MM.1S (cell line): ENCODE measurements at regions not wholly inside any gene's neighbourhood (a gene's known extent, or its start where the extent isn't known, plus 50 kb on each side); places are given as distances from the start of the nearest gene placed in this dataset.

Experiments used
- EZH2 ChIP-seq: fragments of 300-600 bp; sonication (generic); optimal IDR thresholded peaks from 2 replicates; pipeline ENCODE3; 2017; ENCODE audit warnings: low read depth, mild to moderate bottlenecking, antibody characterized with exemption, low read length, mixed read lengths
- TF ChIP-seq, protein P1 (sequence below): fragments of 300-600 bp; sonication (generic); IDR thresholded peaks from 2 replicates; pipeline ENCODE4 v1.5.1; 2016; ENCODE audit warnings: antibody characterized with exemption, low read length, mixed read lengths

DNA sequence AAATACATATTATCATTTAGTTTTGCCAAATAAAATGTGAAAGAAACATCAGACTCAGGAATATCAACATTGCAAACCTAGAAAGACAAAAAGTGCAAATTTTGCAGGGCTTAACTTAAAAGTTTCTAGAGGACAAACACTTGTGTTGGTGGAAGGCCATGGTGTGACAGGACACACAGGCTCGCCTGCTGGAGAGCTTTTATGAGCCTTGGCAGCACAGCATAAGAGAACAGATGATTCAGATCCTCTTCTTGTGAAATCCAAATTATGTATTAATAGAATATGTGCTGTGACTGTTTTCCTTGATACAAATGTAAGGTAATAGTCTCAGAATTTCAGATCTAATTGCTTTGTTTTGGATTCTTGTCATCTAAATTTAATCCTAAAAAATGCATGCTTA is 72.9 kb upstream of the ABCB5 start:
- TF ChIP-seq, protein P1, sequence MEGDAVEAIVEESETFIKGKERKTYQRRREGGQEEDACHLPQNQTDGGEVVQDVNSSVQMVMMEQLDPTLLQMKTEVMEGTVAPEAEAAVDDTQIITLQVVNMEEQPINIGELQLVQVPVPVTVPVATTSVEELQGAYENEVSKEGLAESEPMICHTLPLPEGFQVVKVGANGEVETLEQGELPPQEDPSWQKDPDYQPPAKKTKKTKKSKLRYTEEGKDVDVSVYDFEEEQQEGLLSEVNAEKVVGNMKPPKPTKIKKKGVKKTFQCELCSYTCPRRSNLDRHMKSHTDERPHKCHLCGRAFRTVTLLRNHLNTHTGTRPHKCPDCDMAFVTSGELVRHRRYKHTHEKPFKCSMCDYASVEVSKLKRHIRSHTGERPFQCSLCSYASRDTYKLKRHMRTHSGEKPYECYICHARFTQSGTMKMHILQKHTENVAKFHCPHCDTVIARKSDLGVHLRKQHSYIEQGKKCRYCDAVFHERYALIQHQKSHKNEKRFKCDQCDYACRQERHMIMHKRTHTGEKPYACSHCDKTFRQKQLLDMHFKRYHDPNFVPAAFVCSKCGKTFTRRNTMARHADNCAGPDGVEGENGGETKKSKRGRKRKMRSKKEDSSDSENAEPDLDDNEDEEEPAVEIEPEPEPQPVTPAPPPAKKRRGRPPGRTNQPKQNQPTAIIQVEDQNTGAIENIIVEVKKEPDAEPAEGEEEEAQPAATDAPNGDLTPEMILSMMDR, result no peak
- no peak for TF ChIP-seq EZH2
